Breast epithelium (tissue), 4 donors: ENCODE measurements at regions not wholly inside any gene's neighbourhood (a gene's known extent, or its start where the extent isn't known, plus 50 kb on each side); places are given as distances from the start of the nearest gene placed in this dataset.

Experiments used
- DNase-seq, 2 donors: peaks; one replicate each; pipeline ENCODE4 v3.0.0-alpha.2; 2019; ENCODE audit warnings: low spot score in 2 of 2
- H3K27ac ChIP-seq, 2 donors: fragments of 200-600 bp; sonication (generic) in 1 of 2; one replicate each; pipeline ENCODE4 v1.5.1; 2016 to 2019; ENCODE audit warnings: mild to moderate bottlenecking in 1 of 2
- H3K27me3 ChIP-seq, 2 donors: fragments of 200-600 bp; sonication (generic) in 1 of 2; one replicate each; pipeline versions ENCODE4 v1.5.1 to v1.6.0; 2017 to 2019; ENCODE audit warnings: control low read depth in 1 of 2, mild to moderate bottlenecking in 1 of 2
- H3K36me3 ChIP-seq: fragments of 200-600 bp; one replicate; pipeline ENCODE4 v1.5.1; 2019
- H3K4me1 ChIP-seq, 2 donors: fragments of 200-600 bp; sonication (generic); one replicate each; pipeline ENCODE4 v1.5.1; 2016 to 2019; ENCODE audit warnings: control low read depth in 1 of 2
- H3K4me3 ChIP-seq, 3 donors: fragments of 200-600 bp; sonication (generic); 1 replicate in 2 of 3; 2 replicates in 1 of 3; pipeline ENCODE4 v1.5.1; 2016 to 2019; ENCODE audit warnings: mild to moderate bottlenecking in 3 of 3, moderate library complexity in 2 of 3
- H3K9me3 ChIP-seq, 2 donors: fragments of 200-600 bp; sonication (generic) in 1 of 2; one replicate each; pipeline ENCODE4 v1.5.1; 2016 to 2019; ENCODE audit warnings: control low read depth in 1 of 2
- CTCF ChIP-seq, 3 donors: fragments of 450-650 bp; IDR thresholded peaks; one replicate each; pipeline ENCODE4 v1.5.1; 2016 to 2017; ENCODE audit warnings: antibody characterized with exemption in 3 of 3, mild to moderate bottlenecking in 3 of 3, moderate library complexity in 3 of 3
- POLR2A ChIP-seq: fragments of 450-650 bp; IDR thresholded peaks from one replicate; pipeline ENCODE4 v1.6.1; 2016; ENCODE audit warnings: antibody characterized with exemption, mild to moderate bottlenecking, moderate library complexity
- POLR2AphosphoS5 ChIP-seq, 3 donors: sonication (generic); formaldehyde crosslinking; IDR thresholded peaks; one replicate each; pipeline ENCODE4 v1.6.1; 2017; ENCODE audit warnings: antibody characterized with exemption in 3 of 3
- intact Hi-C: fragments of 100-400 bp; cut with DNase I; formaldehyde crosslinking; loops from one replicate; pipeline ENCODE4 v1.15.1; 2023; ENCODE audit warnings: low total_unique reads

DNA sequence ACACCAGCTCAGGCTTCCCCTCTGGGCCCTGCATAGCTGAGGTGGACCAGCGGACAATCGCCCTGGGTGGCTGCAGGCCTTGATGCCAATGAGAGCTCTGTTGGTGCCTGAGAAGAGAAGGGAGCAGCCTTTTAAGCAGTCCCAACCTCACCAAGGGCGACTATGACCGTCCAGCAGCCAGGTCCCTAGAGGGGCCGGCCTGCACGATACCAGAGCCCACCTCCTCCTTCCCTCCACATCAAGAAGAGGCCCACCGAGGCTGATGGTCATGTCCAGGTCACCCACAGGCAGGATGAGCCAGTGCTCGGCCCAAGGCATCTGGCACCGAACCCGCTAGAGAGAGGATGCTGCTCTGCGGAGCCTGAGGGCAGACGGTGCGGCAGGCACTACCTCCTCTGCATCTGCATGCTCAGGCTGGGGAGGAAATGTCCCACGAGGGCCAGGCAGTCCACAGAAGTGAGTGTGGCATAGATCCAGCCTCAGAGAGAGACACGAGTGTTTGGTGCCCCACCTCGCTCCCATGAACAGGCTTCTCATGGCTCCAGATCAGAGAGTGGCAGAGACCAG is 219.4 kb downstream of the TUBA3C start:
- no peak for DNase-seq
- Histone ChIP-seq H3K27me3 (no peaks in the 10 kb centered on the region), H3K9me3 (peaks cover 26 to 27% of the 10 kb centered on the region in 2 donors), H3K4me3 (no peak overlapping the region), H3K36me3 (no peaks in the 10 kb centered on the region), H3K4me1 (no peaks in the 10 kb centered on the region), H3K27ac (no peak overlapping the region)
- no peak for TF ChIP-seq CTCF (IDR thresholded peaks at IDR 0.05)
- intact Hi-C loops = no loop called here

GRCh38 chr13:18961383-18962117 is 220.1 kb downstream of the TUBA3C start:
- no peak overlapping the region for H3K27ac ChIP-seq
- TF ChIP-seq POLR2AphosphoS5 (IDR thresholded peaks at IDR 0.05) (no peak), CTCF (IDR thresholded peaks at IDR 0.05) (no peak), POLR2A (no peak)
- no peaks in the 10 kb centered on the region for H3K27me3 ChIP-seq
- no peaks in the 10 kb centered on the region for H3K36me3 ChIP-seq
- intact Hi-C loops = no loop called here
- H3K4me1 ChIP-seq = no peaks in the 10 kb centered on the region
- no peak for DNase-seq
- H3K9me3 ChIP-seq = peaks cover 26 to 28% of the 10 kb centered on the region in 2 donors
- no peak overlapping the region for H3K4me3 ChIP-seq

DNA sequence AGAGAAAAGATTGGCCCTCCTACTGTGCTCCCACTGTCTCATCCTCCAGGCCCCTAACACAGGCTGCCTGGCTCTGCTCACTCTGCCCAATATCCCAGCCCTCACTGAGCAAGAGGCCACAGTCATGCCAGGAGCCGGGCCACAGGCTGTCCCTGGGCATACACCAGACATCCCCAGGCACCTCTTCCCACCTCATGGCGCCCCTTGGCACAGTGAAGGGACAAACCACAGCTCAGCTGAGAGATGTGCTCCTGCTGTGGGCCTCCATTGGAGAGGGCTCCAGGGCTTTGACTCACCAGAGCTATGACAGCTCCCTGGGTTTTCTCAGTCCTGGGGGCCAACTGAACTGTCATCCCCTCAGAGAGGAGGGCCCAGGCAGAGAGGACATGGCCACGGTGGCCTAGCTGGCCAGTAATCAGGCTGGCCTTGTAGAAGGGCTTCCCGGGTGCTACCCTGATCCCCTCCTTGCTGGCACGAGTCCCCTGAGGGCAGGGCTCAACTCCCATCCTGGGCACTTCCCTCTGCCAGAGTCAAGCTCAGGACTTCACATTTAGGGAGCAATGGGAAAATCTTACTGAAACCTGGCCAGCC is 220.9 kb downstream of the TUBA3C start:
- no peak for DNase-seq
- H3K36me3 ChIP-seq = no peaks in the 10 kb centered on the region
- no peak overlapping the region for H3K27ac ChIP-seq
- peaks cover 26 to 28% of the 10 kb centered on the region in 2 donors for H3K9me3 ChIP-seq
- intact Hi-C loops = no loop called here
- H3K4me3 ChIP-seq = no peak overlapping the region
- TF ChIP-seq POLR2AphosphoS5 (IDR thresholded peaks at IDR 0.05) (no peak), POLR2A (no peak)
- H3K27me3 ChIP-seq = no peaks in the 10 kb centered on the region
- no peaks in the 10 kb centered on the region for H3K4me1 ChIP-seq

DNA sequence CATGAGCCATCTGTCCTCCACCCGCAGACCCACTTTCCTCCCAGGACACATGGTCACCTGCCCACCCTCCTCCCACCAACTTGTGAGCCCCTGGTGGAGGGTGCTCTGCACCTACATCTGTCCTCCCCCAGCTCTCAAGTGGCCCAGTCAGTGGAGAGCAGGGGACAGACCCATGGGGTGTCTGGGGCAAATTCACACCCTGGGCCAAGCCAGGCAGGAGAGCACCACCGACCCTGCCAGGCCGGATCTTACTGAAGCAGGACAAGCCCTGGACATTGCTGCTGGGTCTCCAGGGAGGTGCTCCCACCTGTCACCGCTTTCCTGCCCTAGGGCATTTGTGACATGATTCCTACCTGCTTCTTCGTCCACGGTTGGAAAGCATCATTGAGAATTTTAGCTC is 221.6 kb downstream of the TUBA3C start:
- TF ChIP-seq CTCF (IDR thresholded peaks at IDR 0.05) (no peak), POLR2AphosphoS5 (IDR thresholded peaks at IDR 0.05) (no peak), POLR2A (no peak)
- peaks cover 26 to 28% of the 10 kb centered on the region in 2 donors for H3K9me3 ChIP-seq

GRCh38 chr13:18959229-18959628 is 222.4 kb downstream of the TUBA3C start:
- DNase-seq = no peak
- H3K4me1 ChIP-seq = no peaks in the 10 kb centered on the region
- no peak overlapping the region for H3K27ac ChIP-seq
- intact Hi-C loops = no loop called here
- peaks cover 26 to 28% of the 10 kb centered on the region in 2 donors for H3K9me3 ChIP-seq
- no peaks in the 10 kb centered on the region for H3K27me3 ChIP-seq
- no peaks in the 10 kb centered on the region for H3K36me3 ChIP-seq
- H3K4me3 ChIP-seq = no peak overlapping the region
- TF ChIP-seq CTCF (IDR thresholded peaks at IDR 0.05) (no peak), POLR2A (no peak), POLR2AphosphoS5 (IDR thresholded peaks at IDR 0.05) (no peak)

More for the DNA sequence above, 221.6 kb downstream of the TUBA3C start:
- Histone ChIP-seq H3K4me1 (no peaks in the 10 kb centered on the region), H3K27ac (no peak overlapping the region), H3K27me3 (no peaks in the 10 kb centered on the region), H3K4me3 (no peak overlapping the region), H3K36me3 (no peaks in the 10 kb centered on the region)
- DNase-seq = no peak
- intact Hi-C loops = no loop called here
